GM12873 (cell line): ENCODE measurements at regions not wholly inside any gene's neighbourhood (a gene's known extent, or its start where the extent isn't known, plus 50 kb on each side); places are given as distances from the start of the nearest gene placed in this dataset.

Experiments used
- TF ChIP-seq, protein P1 (sequence below): IDR thresholded peaks from 2 replicates; pipeline ENCODE4 v1.5.1; 2012; ENCODE audit warnings: low read depth, mild to moderate bottlenecking, moderate library complexity, low read length, control low read depth; ENCODE audit not compliant: insufficient read depth; ENCODE audit errors: missing control alignments

DNA sequence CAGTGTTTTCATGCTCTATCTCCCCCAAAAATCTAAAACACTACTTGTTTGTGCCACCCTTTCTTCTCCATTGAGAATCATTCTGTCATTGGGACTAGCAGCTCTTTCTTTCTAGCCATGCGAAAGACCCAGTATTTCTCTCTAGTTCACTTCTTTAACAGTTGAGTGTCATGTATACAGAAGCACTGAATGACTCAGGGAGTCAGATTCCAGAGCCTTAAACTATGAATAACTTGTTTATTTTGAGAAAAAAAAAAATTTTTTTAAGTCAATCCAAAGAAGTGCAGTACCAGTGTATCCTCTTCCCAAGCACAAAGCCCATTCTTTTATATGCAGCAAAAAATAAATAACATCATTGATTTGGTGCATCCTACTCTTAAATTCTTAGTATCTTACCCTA lies 415.4 kb upstream of the GRAMD2B start:
- TF ChIP-seq, protein P1, sequence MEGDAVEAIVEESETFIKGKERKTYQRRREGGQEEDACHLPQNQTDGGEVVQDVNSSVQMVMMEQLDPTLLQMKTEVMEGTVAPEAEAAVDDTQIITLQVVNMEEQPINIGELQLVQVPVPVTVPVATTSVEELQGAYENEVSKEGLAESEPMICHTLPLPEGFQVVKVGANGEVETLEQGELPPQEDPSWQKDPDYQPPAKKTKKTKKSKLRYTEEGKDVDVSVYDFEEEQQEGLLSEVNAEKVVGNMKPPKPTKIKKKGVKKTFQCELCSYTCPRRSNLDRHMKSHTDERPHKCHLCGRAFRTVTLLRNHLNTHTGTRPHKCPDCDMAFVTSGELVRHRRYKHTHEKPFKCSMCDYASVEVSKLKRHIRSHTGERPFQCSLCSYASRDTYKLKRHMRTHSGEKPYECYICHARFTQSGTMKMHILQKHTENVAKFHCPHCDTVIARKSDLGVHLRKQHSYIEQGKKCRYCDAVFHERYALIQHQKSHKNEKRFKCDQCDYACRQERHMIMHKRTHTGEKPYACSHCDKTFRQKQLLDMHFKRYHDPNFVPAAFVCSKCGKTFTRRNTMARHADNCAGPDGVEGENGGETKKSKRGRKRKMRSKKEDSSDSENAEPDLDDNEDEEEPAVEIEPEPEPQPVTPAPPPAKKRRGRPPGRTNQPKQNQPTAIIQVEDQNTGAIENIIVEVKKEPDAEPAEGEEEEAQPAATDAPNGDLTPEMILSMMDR = no peak

DNA sequence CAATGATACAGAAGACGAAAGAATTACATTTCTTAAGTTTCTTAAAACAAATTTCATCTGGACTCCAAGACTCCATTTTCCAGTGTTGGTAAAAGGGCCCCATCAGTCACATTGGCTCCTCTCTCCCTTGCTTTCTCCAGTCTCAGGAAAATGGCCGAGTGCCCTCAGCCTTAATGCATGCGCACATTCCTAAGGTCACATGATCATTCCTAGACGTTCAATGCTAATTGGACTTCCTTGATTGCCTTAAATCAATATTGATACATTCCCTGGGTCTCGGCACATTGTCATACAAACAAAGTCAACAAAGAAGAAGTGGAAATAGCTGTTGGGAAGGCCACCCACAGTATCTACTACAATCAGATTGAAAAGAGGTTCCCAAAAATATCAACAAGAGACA lies 413.6 kb upstream of the GRAMD2B start:
- TF ChIP-seq, protein P1 = no peak

DNA sequence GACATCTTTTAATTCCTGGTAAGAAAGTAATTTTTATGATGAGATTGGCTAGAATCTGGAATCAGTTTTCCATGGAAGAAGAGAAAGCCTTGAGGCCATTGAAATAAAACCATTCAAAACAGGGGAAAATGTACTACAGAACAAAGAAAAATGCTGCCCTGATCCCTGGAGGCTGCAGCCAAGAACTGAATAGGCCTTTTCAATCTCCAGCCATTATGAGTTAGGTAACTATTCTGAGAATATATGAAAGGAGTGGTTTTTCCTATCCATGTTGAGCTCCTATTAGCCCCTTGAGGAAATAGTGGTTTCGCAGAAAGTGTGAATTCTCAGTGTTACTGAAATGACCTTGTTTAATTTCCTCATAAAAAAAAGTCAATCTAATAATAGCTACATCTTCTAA lies 408.5 kb upstream of the GRAMD2B start:
- TF ChIP-seq, protein P1 = no peak

DNA sequence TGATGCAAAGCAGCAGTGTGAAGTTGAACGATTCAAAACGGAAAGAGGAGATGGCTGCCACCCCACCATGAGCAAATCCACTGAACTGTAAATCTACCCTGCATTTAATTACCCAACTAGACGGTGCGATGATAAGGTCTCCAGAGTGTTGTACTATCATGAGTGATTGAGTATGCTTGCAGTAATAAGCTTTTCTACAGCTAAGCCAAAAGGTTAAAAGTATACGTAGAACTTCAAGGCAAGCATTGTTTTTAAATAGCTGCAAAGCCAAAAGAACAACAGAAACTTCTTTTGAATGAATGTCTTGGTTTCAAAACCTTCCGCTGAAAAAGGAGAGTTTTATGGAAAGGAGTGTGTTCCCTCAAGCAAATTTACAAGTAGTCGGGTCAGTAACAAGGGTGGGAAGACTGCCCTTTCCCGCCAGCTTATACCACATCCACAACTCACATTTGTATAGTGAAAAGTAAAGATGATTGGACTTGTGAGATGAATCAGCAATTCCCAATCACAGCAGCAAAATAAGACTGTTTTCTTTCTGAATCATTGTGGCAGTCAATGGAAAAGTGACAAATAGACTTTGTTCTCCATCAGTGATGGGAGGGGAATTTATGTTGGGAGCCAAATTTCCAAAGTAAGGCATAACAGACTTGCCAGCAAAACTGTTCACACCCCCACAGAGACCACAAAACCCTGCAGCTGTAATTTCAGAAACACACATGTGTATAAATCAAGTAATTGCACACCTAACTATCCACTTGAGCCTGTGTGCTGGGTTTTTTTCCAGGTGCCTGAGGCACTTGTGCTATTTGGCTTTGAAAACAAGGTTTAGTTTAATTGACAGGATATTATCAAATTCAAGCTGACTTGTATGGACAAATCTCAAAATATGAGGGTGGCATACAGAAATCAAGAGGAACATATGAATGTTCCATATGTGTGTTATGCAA lies 407.7 kb upstream of the GRAMD2B start:
- TF ChIP-seq, protein P1 = no peak

DNA sequence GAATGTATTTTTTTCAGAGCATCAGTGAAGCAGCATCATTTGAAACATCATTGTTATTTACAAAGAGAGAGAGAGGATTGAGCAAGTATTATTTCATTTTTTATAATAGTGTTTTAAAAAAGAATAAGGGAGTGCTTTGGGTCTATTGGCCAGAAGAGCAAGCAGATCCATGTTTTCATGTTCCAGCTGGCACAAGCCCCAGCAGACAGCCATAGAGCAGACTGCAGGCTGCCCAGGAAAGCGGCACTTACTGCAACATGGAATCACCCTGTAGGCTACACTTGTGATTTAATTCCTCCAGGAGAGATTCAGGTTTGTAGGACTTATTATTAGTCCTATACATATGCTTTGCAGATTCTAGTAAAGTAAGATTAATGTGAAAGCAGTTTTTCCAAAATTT lies 407.0 kb upstream of the GRAMD2B start:
- TF ChIP-seq, protein P1 = no peak

DNA sequence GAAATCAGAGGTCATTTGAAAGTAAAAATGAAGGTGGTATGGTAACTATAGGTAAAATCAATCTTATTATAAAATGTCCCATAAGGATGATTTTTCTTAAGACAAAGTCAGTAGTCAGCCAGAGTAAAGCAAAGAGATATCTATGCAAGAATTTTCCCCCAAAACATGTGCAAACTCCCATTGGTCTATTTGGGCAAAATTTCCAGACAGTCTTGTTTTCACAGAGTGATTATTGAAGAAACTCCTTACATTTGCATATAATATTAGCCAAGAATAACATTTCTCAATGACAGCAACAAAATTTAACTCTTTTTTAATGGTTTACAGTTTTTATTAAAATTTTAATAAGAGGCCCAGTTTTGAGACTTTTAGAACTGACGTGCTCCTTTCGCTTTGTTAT lies 406.1 kb upstream of the GRAMD2B start:
- TF ChIP-seq, protein P1 = no peak

DNA sequence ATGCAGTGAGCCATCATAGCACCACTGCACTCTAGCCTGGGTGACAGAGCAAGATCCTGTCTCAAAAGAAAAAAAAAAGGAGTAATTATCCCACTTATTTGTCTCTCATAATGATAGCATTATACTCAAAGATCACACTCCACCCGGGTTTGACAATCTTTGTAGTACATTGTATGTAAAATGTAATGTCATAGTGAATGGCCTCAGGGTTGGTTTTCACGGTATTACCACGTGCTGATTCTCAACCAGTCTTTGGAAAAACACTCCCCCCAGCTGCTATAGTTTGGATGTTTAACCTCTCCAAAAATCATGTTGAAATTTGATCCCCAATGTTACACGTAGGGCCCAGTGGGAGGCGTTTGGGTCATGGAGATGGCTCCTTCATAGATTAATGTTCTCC lies 402.4 kb upstream of the GRAMD2B start:
- TF ChIP-seq, protein P1 = no peak
